ENCODE measurements at regions not wholly inside any gene's neighbourhood (a gene's known extent, or its start where the extent isn't known, plus 50 kb on each side); places are given as distances from the start of the nearest gene placed in this dataset.

GRCh38 chr12:97404093-97404492, 58.5 kb upstream of the RMST start:
- ChIA-PET CTCF (no interaction called here), POLR2A (ENCODE audit: low non-redundant PET) (no interaction called here)
- no peaks in the 10 kb centered on the region for H3K36me3 ChIP-seq (ENCODE audit: insufficient read depth, low read length, poor library complexity, severe bottlenecking)
- peaks cover 16% of the 10 kb centered on the region for H3K27me3 ChIP-seq (replicated peaks; ENCODE audit: insufficient read depth, low read depth, low read length, poor library complexity)
- no peaks in the 10 kb centered on the region for H3K4me1 ChIP-seq (ENCODE audit: insufficient read depth, low read length, poor library complexity, severe bottlenecking)
- no peak overlapping the region for H3K4me3 ChIP-seq (ENCODE audit: low read depth, low read length, poor library complexity, severe bottlenecking)
- intact Hi-C loops (cut with micrococcal nuclease; ENCODE audit: unreplicated experiment), result loop anchor here (5.0 kb wide), 1 partner anchor 417 kb away; no protein-coding TSS in a partner anchor
- DNase-seq (ENCODE audit: low spot score), result no peak
- TF ChIP-seq, protein P1, sequence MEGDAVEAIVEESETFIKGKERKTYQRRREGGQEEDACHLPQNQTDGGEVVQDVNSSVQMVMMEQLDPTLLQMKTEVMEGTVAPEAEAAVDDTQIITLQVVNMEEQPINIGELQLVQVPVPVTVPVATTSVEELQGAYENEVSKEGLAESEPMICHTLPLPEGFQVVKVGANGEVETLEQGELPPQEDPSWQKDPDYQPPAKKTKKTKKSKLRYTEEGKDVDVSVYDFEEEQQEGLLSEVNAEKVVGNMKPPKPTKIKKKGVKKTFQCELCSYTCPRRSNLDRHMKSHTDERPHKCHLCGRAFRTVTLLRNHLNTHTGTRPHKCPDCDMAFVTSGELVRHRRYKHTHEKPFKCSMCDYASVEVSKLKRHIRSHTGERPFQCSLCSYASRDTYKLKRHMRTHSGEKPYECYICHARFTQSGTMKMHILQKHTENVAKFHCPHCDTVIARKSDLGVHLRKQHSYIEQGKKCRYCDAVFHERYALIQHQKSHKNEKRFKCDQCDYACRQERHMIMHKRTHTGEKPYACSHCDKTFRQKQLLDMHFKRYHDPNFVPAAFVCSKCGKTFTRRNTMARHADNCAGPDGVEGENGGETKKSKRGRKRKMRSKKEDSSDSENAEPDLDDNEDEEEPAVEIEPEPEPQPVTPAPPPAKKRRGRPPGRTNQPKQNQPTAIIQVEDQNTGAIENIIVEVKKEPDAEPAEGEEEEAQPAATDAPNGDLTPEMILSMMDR (conservative IDR thresholded peaks at IDR 0.05; ENCODE audit: low read depth, low read length), result no peak
- H3K9me3 ChIP-seq (ENCODE audit: low read depth, low read length, poor library complexity, severe bottlenecking), result no peaks in the 10 kb centered on the region
- no peak overlapping the region for H3K27ac ChIP-seq (ENCODE audit: low read depth, low read length, poor library complexity, severe bottlenecking)
- no TSS peak for BruUV-seq (replicated peaks)

GRCh38 chr12:97404543-97404942, 58.1 kb upstream of the RMST start:
- Histone ChIP-seq H3K4me1 (ENCODE audit: insufficient read depth, low read length, poor library complexity, severe bottlenecking) (no peaks in the 10 kb centered on the region), H3K9me3 (ENCODE audit: low read depth, low read length, poor library complexity, severe bottlenecking) (no peaks in the 10 kb centered on the region), H3K36me3 (ENCODE audit: insufficient read depth, low read length, poor library complexity, severe bottlenecking) (no peaks in the 10 kb centered on the region), H3K27me3 (replicated peaks; ENCODE audit: insufficient read depth, low read depth, low read length, poor library complexity) (peaks cover 16% of the 10 kb centered on the region), H3K27ac (ENCODE audit: low read depth, low read length, poor library complexity, severe bottlenecking) (no peak overlapping the region), H3K4me3 (ENCODE audit: low read depth, low read length, poor library complexity, severe bottlenecking) (no peak overlapping the region)
- ChIA-PET POLR2A (ENCODE audit: low non-redundant PET) (no interaction called here), CTCF (interaction anchor here (1.1 kb wide), 1 partner anchor 19 kb away, joined by 5 read pairs; no protein-coding TSS in a partner anchor)
- BruUV-seq (replicated peaks), result no TSS peak
- peak; percentile 49 for DNase-seq (ENCODE audit: low spot score)
- TF ChIP-seq, protein P1 (conservative IDR thresholded peaks at IDR 0.05; ENCODE audit: low read depth, low read length), result peak; percentile 73
- TF ChIP-seq EZH2 (IDR thresholded peaks at IDR 0.05; ENCODE audit: borderline replicate concordance, low read depth, low read length, poor library complexity, severe bottlenecking), result no peak
- intact Hi-C loops (cut with micrococcal nuclease; ENCODE audit: unreplicated experiment), result loop anchor here (5.0 kb wide), 1 partner anchor 417 kb away; no protein-coding TSS in a partner anchor

DNA sequence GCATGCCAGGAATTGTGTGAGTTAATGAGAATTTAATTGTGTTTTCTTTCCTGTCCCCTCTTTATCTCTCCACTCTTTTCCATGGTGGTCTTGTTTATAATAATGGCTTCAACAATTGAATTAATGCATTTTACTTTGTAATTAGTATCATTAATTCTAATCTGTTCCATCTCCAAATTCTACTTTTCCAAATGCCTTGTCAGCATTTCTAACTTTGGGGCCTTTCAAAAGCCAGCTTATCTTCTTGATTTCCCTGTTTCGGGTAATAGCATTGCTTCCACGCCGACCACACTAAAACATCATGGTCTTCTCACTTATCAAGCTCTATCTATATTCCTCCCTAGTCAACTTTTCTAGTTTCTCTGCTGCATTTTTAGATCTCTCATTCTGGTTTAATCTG, 54.2 kb upstream of the RMST start:
- H3K27ac ChIP-seq (ENCODE audit: low read depth, low read length, poor library complexity, severe bottlenecking), result no peak overlapping the region
- DNase-seq (ENCODE audit: low spot score), result no peak
- POLR2A ChIA-PET (ENCODE audit: low non-redundant PET), result no interaction called here
- no TSS peak for BruUV-seq (replicated peaks)
- H3K9me3 ChIP-seq (ENCODE audit: low read depth, low read length, poor library complexity, severe bottlenecking), result no peaks in the 10 kb centered on the region
- no peaks in the 10 kb centered on the region for H3K36me3 ChIP-seq (ENCODE audit: insufficient read depth, low read length, poor library complexity, severe bottlenecking)
- no peaks in the 10 kb centered on the region for H3K4me1 ChIP-seq (ENCODE audit: insufficient read depth, low read length, poor library complexity, severe bottlenecking)
- H3K27me3 ChIP-seq (replicated peaks; ENCODE audit: insufficient read depth, low read depth, low read length, poor library complexity), result peaks cover 26% of the 10 kb centered on the region
- TF ChIP-seq, protein P1 (conservative IDR thresholded peaks at IDR 0.05; ENCODE audit: low read depth, low read length), result no peak
- TF ChIP-seq EZH2 (IDR thresholded peaks at IDR 0.05; ENCODE audit: borderline replicate concordance, low read depth, low read length, poor library complexity, severe bottlenecking), result no peak
- no peak overlapping the region for H3K4me3 ChIP-seq (ENCODE audit: low read depth, low read length, poor library complexity, severe bottlenecking)
- CTCF ChIA-PET, result no interaction called here
- intact Hi-C loops (cut with micrococcal nuclease; ENCODE audit: unreplicated experiment), result no loop called here

Data from A673 (cell line).